GM12875 (cell line): ENCODE measurements at regions not wholly inside any gene's neighbourhood (a gene's known extent, or its start where the extent isn't known, plus 50 kb on each side); places are given as distances from the start of the nearest gene placed in this dataset.

ENCODE experiments used
- H3K4me3 ChIP-seq: one replicate; pipeline ENCODE4 v1.5.1; 2011; ENCODE audit warnings: low read depth, low read length, control low read depth
- TF ChIP-seq, protein P1 (sequence below): IDR thresholded peaks from 2 replicates; pipeline ENCODE4 v1.5.1; 2011; ENCODE audit warnings: low read depth, mild to moderate bottlenecking, control low read depth, inconsistent platforms, low read length, moderate library complexity, borderline replicate concordance; ENCODE audit not compliant: insufficient read depth

DNA sequence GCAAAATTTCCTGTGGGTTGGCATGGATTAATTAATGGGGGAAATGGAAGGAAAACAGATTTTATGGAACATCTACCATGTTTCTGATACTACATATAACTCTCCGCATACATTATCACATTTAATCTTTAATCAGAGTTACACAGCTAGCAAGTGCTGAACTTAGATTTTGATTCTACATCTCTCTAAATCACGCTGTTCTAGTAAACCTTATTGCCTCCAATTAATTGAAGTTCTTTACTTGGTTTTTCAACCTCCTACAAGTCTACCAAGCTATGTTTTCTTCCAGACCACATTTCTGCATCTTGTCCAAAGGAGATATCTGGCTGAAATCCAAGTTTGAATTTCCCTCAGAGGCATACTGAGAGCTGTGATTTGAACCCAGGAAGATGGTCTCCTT is 125.8 kb upstream of the GAREM1 start:
- H3K4me3 ChIP-seq, result no peak overlapping the region
- TF ChIP-seq, protein P1, sequence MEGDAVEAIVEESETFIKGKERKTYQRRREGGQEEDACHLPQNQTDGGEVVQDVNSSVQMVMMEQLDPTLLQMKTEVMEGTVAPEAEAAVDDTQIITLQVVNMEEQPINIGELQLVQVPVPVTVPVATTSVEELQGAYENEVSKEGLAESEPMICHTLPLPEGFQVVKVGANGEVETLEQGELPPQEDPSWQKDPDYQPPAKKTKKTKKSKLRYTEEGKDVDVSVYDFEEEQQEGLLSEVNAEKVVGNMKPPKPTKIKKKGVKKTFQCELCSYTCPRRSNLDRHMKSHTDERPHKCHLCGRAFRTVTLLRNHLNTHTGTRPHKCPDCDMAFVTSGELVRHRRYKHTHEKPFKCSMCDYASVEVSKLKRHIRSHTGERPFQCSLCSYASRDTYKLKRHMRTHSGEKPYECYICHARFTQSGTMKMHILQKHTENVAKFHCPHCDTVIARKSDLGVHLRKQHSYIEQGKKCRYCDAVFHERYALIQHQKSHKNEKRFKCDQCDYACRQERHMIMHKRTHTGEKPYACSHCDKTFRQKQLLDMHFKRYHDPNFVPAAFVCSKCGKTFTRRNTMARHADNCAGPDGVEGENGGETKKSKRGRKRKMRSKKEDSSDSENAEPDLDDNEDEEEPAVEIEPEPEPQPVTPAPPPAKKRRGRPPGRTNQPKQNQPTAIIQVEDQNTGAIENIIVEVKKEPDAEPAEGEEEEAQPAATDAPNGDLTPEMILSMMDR, result no peak

DNA sequence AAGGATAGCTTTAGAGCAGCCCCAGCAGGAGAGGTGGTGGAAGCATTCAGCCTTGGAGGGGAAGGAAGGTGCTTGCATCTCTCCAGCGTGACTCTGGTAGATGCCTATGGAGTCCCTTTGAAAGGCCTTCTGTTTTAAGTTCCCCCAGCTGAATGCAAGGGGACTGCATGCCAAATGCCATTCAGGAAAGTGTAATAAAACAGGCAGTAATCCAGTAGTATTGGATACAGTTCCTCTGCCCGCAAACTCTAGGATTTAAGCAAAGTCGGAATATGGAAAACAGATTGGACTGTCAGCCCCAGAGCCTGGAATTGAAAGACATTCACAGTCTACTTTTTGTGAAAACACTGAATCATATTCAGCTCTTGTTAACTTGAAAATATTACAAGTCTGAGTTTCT is 125.2 kb upstream of the GAREM1 start:
- TF ChIP-seq, protein P1, result no peak
- no peak overlapping the region for H3K4me3 ChIP-seq

DNA sequence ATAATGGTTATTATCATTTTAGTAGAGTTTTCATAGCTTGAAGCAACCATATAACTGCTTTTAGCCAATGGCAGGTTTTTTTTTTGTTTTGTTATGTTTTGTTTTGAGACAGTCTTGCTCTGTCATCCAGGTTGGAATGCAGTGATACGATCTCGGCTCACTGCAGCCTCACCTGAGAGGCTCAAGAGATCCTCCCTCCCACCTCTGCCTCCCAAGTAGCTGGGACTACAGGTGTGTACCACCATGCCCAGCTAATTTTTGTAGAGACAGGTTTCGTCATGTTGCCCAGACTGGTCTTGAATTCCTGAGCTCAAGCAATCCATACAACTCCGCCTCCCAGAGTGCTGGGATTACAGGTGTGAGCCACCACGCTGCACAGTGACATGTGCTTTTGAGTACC is 117.5 kb upstream of the GAREM1 start:
- TF ChIP-seq, protein P1, result no peak
- no peak overlapping the region for H3K4me3 ChIP-seq

DNA sequence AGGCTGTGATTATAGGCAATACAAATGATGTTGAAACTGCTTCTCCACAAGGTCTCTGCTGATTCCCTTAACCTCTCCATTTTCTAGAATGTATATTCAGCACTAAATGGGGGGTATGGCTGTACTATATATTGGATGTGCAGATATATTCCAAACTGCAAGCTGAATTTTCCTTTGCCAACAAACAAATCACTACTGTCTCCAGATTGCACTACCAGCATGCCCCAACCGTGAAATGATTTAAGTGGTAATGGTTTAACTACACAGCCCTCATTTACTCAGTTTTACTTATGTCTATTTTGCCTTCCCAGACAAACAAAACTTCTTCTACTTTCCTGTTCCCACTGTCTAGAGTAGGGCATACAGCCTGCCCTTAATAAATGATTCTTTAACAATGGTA is 112.7 kb upstream of the GAREM1 start:
- no peak overlapping the region for H3K4me3 ChIP-seq
- TF ChIP-seq, protein P1, result no peak

DNA sequence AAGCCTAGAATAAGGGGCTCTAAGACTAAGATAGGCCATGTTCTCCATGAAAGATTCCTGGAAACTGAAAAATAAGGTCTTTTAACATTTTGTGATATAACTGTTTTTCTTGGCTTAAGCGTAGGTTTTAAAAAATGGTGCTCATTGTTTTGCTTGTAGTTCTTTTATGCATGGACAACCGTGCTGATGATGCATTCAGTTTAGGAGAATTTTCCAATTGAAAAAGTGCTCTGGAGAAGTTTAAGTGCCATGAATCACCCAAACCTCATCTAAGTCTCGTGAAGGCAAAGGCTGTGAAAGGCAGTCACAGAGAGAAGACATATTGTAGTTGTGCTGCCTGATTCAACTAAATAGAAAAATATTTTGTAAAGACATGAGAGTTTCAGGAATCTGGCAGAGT is 111.8 kb upstream of the GAREM1 start:
- no peak overlapping the region for H3K4me3 ChIP-seq
- TF ChIP-seq, protein P1, result no peak

DNA sequence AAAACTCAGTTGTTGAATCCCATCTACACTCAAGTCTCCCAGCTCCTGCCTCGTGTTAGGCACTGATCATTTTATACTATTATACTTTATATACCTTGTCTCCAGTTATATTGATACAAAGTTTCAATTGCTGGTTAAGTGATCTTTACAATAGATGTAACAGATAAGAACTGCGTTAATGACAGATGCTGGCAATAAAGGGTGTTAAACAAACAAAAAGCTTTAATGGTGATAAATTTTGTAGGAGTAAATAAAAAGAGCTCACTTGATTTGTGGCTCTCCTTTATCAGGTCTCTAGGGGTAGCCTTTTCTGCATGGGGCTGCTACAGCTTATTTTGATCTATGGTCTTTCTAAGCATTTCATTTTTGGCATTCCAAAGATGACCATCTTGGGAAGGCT is 106.9 kb upstream of the GAREM1 start:
- TF ChIP-seq, protein P1, result no peak
- H3K4me3 ChIP-seq, result no peak overlapping the region

DNA sequence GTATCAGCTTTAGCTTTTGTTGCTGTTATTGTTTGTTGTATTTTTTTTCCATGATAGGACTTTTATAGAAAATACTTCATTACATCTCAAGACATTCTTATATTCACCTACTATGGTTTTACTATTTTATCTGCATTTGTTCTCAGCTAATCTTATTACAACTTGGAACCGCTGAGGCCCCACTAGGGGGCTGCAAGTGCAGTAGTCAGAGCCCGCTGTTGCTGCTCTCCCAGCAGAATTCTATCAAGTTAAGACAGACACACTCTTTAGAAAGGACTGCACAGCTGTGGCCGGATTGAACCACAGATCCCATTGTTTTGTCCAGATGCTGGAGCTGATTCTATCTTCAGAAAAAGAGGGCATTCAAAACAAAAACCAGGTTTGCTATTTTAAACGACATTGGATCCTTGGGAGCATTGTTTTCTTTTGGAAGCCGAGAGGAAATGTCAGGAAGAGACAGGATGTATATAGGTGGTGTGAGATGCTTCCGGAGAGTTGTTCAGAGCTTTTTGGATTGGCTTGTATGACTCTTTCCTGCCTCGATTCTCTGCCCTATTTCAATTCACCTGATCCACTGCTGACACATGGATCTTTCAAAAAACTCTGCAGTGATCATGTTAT is 105.7 kb upstream of the GAREM1 start:
- no peak overlapping the region for H3K4me3 ChIP-seq
- TF ChIP-seq, protein P1, result 0 out of 2 replicates have a peak, but pooled peaks have one; percentile 20
